ENCODE measurements at regions not wholly inside any gene's neighbourhood (a gene's known extent, or its start where the extent isn't known, plus 50 kb on each side); places are given as distances from the start of the nearest gene placed in this dataset.

- TF ChIP-seq, protein P1, sequence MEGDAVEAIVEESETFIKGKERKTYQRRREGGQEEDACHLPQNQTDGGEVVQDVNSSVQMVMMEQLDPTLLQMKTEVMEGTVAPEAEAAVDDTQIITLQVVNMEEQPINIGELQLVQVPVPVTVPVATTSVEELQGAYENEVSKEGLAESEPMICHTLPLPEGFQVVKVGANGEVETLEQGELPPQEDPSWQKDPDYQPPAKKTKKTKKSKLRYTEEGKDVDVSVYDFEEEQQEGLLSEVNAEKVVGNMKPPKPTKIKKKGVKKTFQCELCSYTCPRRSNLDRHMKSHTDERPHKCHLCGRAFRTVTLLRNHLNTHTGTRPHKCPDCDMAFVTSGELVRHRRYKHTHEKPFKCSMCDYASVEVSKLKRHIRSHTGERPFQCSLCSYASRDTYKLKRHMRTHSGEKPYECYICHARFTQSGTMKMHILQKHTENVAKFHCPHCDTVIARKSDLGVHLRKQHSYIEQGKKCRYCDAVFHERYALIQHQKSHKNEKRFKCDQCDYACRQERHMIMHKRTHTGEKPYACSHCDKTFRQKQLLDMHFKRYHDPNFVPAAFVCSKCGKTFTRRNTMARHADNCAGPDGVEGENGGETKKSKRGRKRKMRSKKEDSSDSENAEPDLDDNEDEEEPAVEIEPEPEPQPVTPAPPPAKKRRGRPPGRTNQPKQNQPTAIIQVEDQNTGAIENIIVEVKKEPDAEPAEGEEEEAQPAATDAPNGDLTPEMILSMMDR (IDR thresholded peaks at IDR 0.05), result no peak
- TF ChIP-seq POLR2A (IDR thresholded peaks at IDR 0.05), result no peak
Observed at GRCh38 chr1:221887415-221887746, 145.5 kb upstream of the DUSP10 start.
